ENCODE measurements at regions not wholly inside any gene's neighbourhood (a gene's known extent, or its start where the extent isn't known, plus 50 kb on each side); places are given as distances from the start of the nearest gene placed in this dataset.

DNA sequence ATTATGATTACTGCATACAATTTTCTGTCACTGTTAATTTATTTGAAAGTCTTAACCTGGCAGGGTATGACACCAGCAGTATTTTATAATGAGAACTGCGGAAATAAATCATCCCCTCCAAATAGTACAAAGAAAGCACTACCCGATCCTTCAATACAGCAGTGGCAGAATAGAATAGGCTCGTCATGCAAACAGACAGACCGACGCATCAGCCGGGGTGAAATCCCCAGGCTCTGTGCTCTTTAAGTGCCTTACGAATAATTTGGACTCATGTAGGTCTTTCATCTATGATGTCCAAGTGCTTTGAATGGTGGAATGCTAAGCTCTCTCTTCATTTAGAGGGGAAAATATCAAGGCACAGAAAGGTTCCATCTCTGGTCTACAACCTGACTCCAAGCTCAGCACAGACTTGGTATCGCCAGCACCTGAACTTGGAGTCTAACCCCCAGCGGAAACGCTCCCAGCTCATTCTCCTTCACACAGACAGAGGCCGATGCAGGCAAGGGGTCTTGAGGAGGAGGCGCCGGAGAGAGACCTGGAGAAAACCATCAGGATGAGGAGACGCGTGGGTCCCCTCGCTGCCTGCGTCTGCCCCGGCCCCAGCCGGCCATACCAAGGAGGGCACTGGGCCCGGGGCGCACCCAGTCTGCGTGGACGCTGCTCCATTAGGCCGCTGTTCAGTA, 568.1 kb upstream of the MKI67 start:
- Histone ChIP-seq H4K20me1 (ENCODE audit: insufficient read depth, low read length) (no peaks in the 10 kb centered on the region), H3K27ac (ENCODE audit: low read length) (no peak overlapping the region), H3K4me2 (ENCODE audit: insufficient read depth, low read length) (no peak overlapping the region), H3K4me3 (ENCODE audit: low read depth in 1 of 2, low read length in 2 of 2) (no peak overlapping the region), H3K4me1 (ENCODE audit: insufficient read depth, low read length) (no peaks in the 10 kb centered on the region), H3K9ac (ENCODE audit: low read depth, low read length) (no peak overlapping the region), H3K9me3 (ENCODE audit: insufficient read depth, low read length, severe bottlenecking) (no peaks in the 10 kb centered on the region), H2AFZ (ENCODE audit: low read depth, low read length) (no peak overlapping the region), H3K27me3 (ENCODE audit: insufficient read depth, low read length, poor library complexity) (peaks cover 52% of the 10 kb centered on the region), H3K79me2 (ENCODE audit: insufficient read depth, low read length) (no peaks in the 10 kb centered on the region), H3K36me3 (ENCODE audit: insufficient read depth, low read length) (no peaks in the 10 kb centered on the region)
- DNase-seq (no peak), ATAC-seq (ENCODE audit: insufficient read depth, low read depth) (no peak)
- TF ChIP-seq, protein P1, sequence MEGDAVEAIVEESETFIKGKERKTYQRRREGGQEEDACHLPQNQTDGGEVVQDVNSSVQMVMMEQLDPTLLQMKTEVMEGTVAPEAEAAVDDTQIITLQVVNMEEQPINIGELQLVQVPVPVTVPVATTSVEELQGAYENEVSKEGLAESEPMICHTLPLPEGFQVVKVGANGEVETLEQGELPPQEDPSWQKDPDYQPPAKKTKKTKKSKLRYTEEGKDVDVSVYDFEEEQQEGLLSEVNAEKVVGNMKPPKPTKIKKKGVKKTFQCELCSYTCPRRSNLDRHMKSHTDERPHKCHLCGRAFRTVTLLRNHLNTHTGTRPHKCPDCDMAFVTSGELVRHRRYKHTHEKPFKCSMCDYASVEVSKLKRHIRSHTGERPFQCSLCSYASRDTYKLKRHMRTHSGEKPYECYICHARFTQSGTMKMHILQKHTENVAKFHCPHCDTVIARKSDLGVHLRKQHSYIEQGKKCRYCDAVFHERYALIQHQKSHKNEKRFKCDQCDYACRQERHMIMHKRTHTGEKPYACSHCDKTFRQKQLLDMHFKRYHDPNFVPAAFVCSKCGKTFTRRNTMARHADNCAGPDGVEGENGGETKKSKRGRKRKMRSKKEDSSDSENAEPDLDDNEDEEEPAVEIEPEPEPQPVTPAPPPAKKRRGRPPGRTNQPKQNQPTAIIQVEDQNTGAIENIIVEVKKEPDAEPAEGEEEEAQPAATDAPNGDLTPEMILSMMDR (IDR thresholded peaks at IDR 0.05; ENCODE audit: borderline replicate concordance, extremely low read depth, low read length, poor library complexity, severe bottlenecking): no peak

DNA sequence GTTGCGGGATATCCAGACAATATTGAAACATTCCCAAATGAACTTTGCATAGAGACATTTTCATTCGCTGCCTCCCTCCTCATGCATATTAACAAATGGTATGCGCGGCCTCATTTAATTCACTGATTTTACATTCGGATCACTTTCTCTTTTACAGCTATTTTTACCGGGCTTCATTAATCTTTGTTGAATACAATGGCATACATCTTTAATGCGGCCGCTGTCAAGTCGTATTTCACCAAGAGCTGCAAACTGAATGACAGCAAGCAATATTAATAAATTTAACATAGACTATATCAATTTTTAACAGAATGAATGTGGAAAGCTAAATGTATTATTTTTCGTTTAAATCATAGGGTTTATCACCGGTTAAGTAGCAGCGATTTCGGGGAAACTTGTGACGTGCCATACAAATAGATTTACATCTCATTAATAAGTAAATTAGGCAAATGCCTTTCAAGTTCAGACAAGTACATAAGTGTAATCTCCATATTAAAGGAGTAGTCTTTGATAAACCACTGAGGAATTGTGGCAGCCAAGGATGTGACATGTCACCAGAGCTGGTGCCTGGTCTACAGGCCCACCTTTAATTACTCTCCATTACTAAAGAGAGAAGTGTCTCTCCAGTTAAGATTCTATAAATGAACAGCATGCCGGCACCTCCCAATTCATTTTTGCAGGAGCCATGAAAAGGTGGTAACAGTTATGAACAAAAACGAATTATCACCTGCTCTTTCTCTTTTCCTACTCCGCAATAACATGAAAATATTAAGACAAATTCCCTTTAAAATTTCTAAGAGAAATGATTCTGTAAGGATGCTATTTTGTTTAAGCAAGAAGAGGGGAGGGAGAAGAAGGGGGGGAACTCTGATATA, 568.9 kb upstream of the MKI67 start:
- H3K9ac ChIP-seq (ENCODE audit: low read depth, low read length): no peak overlapping the region
- H3K36me3 ChIP-seq (ENCODE audit: insufficient read depth, low read length): no peaks in the 10 kb centered on the region
- no peak for ATAC-seq (ENCODE audit: insufficient read depth, low read depth)
- no peak for DNase-seq
- H3K27me3 ChIP-seq (ENCODE audit: insufficient read depth, low read length, poor library complexity): peaks cover 44% of the 10 kb centered on the region
- H3K9me3 ChIP-seq (ENCODE audit: insufficient read depth, low read length, severe bottlenecking): no peaks in the 10 kb centered on the region
- TF ChIP-seq, protein P1 (IDR thresholded peaks at IDR 0.05; ENCODE audit: borderline replicate concordance, extremely low read depth, low read length, poor library complexity, severe bottlenecking): no peak
- H4K20me1 ChIP-seq (ENCODE audit: insufficient read depth, low read length): no peaks in the 10 kb centered on the region
- no peak overlapping the region for H3K27ac ChIP-seq (ENCODE audit: low read length)
- H3K4me3 ChIP-seq (ENCODE audit: low read depth in 1 of 2, low read length in 2 of 2): no peak overlapping the region
- H2AFZ ChIP-seq (ENCODE audit: low read depth, low read length): no peak overlapping the region
- H3K79me2 ChIP-seq (ENCODE audit: insufficient read depth, low read length): no peaks in the 10 kb centered on the region
- H3K4me2 ChIP-seq (ENCODE audit: insufficient read depth, low read length): no peak overlapping the region
- H3K4me1 ChIP-seq (ENCODE audit: insufficient read depth, low read length): no peaks in the 10 kb centered on the region

DNA sequence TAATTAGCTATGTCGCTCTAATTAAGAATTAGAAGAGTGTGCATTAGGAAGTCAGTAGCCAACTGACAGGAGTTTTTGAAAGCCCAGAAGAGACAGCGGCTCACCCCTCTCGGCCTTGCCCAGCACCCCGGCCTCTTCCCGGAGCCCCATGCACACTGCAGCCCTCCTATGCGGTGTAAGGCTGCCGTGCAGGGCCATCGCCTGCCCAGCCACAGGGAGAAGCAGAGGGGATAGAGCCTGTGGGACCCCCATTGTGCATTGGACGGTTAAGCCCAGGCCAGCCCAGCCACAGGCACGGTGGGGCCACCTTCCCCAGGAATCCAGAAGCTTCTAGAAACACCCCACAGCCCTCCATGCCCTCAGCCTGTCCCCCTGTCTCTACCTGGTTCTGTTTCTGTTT, 569.7 kb upstream of the MKI67 start:
- no peak for ATAC-seq (ENCODE audit: insufficient read depth, low read depth)
- Histone ChIP-seq H3K4me2 (ENCODE audit: insufficient read depth, low read length) (no peak overlapping the region), H3K9ac (ENCODE audit: low read depth, low read length) (no peak overlapping the region), H3K9me3 (ENCODE audit: insufficient read depth, low read length, severe bottlenecking) (no peaks in the 10 kb centered on the region), H2AFZ (ENCODE audit: low read depth, low read length) (no peak overlapping the region), H3K27me3 (ENCODE audit: insufficient read depth, low read length, poor library complexity) (peaks cover 42% of the 10 kb centered on the region), H3K36me3 (ENCODE audit: insufficient read depth, low read length) (no peaks in the 10 kb centered on the region), H4K20me1 (ENCODE audit: insufficient read depth, low read length) (no peaks in the 10 kb centered on the region), H3K4me1 (ENCODE audit: insufficient read depth, low read length) (no peaks in the 10 kb centered on the region), H3K4me3 (ENCODE audit: low read depth in 1 of 2, low read length in 2 of 2) (no peak overlapping the region), H3K27ac (ENCODE audit: low read length) (no peak overlapping the region), H3K79me2 (ENCODE audit: insufficient read depth, low read length) (no peaks in the 10 kb centered on the region)
- no peak for DNase-seq
- TF ChIP-seq, protein P1 (IDR thresholded peaks at IDR 0.05; ENCODE audit: borderline replicate concordance, extremely low read depth, low read length, poor library complexity, severe bottlenecking): no peak
